ENCODE measurements at regions not wholly inside any gene's neighbourhood (a gene's known extent, or its start where the extent isn't known, plus 50 kb on each side); places are given as distances from the start of the nearest gene placed in this dataset.

- TF ChIP-seq POLR2AphosphoS5 (IDR thresholded peaks at IDR 0.05) (no peak), EP300 (IDR thresholded peaks at IDR 0.05) (no peak), POLR2A (IDR thresholded peaks at IDR 0.05) (no peak), CTCF (IDR thresholded peaks at IDR 0.05) (no peak)
- Histone ChIP-seq H3K9me3 (no peaks in the 10 kb centered on the region), H3K36me3 (no peaks in the 10 kb centered on the region), H3K4me3 (no peak overlapping the region), H3K27me3 (no peaks in the 10 kb centered on the region), H3K27ac (no peak overlapping the region), H3K4me1 (peaks cover 0 to 10% (median 0%) of the 10 kb centered on the region in 4 donors)
- DNase-seq = no peak
- intact Hi-C loops (cut with DNase I) = no loop called here
- 28 to 44% methylated on average over 1 of the region's 1 CpG for WGBS, 2 donors
Observed at GRCh38 chr12:87804386-87804785, 224.8 kb downstream of the C12orf50 start.

DNA sequence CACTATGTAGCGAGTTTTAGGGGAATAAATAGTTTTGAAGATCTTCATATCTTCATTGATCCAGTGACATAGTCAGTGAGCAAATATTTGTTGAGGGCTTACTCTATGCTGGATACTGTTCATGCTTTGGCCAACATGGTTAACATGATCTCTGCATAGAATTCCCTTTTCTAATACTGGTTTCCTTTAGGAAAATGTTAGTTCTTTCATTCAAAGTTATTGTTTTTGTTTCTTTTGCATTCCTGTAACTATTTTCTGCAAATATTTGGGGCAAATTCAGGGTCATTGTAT lies 226.5 kb downstream of the C12orf50 start:
- TF ChIP-seq POLR2A (IDR thresholded peaks at IDR 0.05) = no peak
- TF ChIP-seq POLR2AphosphoS5 (IDR thresholded peaks at IDR 0.05) = no peak
- no peak for TF ChIP-seq CTCF (IDR thresholded peaks at IDR 0.05)
- no peak for TF ChIP-seq EP300 (IDR thresholded peaks at IDR 0.05)

GRCh38 chr12:87801860-87802720 lies 227.1 kb downstream of the C12orf50 start:
- H3K27ac ChIP-seq = no peak overlapping the region
- WGBS, 2 donors = 27 to 64% methylated on average over 4 of the region's 4 CpGs
- no peak for DNase-seq
- TF ChIP-seq EP300 (IDR thresholded peaks at IDR 0.05) (no peak), CTCF (IDR thresholded peaks at IDR 0.05) (no peak), POLR2AphosphoS5 (IDR thresholded peaks at IDR 0.05) (no peak), POLR2A (IDR thresholded peaks at IDR 0.05) (no peak)
- no peak overlapping the region for H3K4me3 ChIP-seq
- peaks cover 0 to 10% (median 0%) of the 10 kb centered on the region in 4 donors for H3K4me1 ChIP-seq
- intact Hi-C loops (cut with DNase I) = no loop called here
- no peaks in the 10 kb centered on the region for H3K27me3 ChIP-seq
- H3K36me3 ChIP-seq = no peaks in the 10 kb centered on the region
- no peaks in the 10 kb centered on the region for H3K9me3 ChIP-seq

More for the DNA sequence above, 226.5 kb downstream of the C12orf50 start:
- WGBS, 2 donors = 45 to 84% methylated on average over 1 of the region's 1 CpG
- Histone ChIP-seq H3K27ac (no peak overlapping the region), H3K36me3 (no peaks in the 10 kb centered on the region), H3K27me3 (no peaks in the 10 kb centered on the region), H3K4me1 (peaks cover 0 to 10% (median 0%) of the 10 kb centered on the region in 4 donors), H3K9me3 (no peaks in the 10 kb centered on the region), H3K4me3 (no peak overlapping the region)
- no peak for DNase-seq
- intact Hi-C loops (cut with DNase I) = no loop called here

- Histone ChIP-seq H3K4me3 (no peak overlapping the region), H3K4me1 (peaks cover 0 to 5% (median 0%) of the 10 kb centered on the region in 4 donors), H3K9me3 (no peaks in the 10 kb centered on the region), H3K27ac (no peak overlapping the region), H3K27me3 (no peaks in the 10 kb centered on the region), H3K36me3 (no peaks in the 10 kb centered on the region)
- no peak for DNase-seq
- no peak for TF ChIP-seq POLR2A (IDR thresholded peaks at IDR 0.05)
- TF ChIP-seq CTCF (IDR thresholded peaks at IDR 0.05) = no peak
- no peak for TF ChIP-seq EP300 (IDR thresholded peaks at IDR 0.05)
- no peak for TF ChIP-seq POLR2AphosphoS5 (IDR thresholded peaks at IDR 0.05)
- intact Hi-C loops (cut with DNase I) = no loop called here
- 46 to 47% methylated on average over 1 of the region's 1 CpG for WGBS, 2 donors
Observed at GRCh38 chr12:87796961-87797516, 232.2 kb downstream of the C12orf50 start.
